ENCODE measurements at regions not wholly inside any gene's neighbourhood (a gene's known extent, or its start where the extent isn't known, plus 50 kb on each side); places are given as distances from the start of the nearest gene placed in this dataset.

DNA sequence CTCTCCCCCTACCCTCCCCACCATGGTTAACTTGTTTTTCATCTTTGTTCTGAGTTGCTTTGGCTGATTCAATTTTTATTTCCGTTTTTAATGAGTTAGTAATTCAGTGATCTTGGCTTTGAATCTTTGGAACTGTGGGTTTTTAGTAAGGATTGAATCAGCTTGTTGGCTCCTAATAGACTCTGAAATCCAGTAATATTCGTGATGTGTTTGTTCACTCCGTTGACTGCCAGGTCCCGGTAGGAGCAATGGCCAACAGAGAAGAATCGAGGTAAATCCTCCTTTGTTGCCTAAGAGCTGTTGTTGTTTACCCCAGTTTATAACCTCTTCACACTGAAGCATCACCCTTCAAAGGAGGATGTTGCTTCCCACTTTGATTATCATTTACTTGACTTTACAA, 92.7 kb downstream of the PCSK1 start:
- DNase-seq: no peak

DNA sequence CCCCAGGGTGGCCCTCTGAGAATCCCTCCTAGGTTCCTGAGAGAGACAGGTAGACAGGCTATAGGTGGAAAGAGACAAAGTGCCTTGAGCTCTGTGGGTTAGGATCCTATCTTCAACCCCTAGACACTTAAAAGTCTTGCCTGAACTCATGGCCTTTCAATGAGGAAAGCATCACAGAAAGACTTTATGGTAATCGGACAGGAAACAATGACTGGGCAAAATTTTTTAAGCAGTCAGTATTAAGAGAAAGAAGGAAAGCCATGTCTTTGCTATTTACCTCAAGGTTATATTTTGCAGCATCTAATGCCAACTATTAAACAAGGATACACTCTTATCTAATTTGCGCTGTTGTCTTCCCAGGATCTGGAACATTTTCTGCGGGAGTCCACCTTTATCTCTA, 93.2 kb downstream of the PCSK1 start:
- DNase-seq: no peak

DNA sequence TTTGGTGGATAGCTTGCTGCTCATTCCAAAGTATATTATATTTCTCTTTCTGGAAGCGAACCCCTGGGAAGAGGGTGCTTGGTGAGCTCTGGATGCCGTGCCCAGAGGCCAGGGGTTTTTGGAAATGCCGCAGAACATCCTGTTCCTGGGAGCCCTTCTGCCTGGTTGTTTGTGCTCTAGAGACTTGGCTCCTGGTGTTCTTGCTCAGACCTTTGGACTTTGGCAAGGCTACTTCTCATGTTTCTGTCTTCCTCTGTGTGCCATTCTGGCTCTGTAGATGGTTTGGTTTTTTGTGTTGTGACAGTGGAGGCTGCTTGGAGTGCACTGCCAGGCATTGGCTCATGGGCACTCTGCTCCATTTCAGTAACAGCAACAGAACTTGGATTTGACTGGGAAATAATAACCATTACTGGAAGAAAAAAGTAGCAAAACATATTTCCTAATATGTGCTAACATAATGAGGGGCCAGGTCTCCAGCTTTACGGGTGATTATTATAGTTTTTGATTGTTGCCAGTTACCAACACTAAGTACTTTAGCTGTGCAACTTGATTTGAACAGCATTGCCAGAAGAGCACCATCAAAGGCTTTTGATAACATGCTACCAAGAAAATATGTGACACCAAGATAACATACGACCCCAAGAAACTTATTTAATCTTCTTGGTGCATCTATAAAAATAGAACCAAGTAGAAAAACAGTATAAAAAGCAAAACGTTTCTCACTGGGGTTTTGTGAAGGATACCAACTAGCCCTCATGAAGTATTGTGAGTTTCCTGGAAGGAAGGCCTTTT, 94.2 kb downstream of the PCSK1 start:
- no peak for DNase-seq

DNA sequence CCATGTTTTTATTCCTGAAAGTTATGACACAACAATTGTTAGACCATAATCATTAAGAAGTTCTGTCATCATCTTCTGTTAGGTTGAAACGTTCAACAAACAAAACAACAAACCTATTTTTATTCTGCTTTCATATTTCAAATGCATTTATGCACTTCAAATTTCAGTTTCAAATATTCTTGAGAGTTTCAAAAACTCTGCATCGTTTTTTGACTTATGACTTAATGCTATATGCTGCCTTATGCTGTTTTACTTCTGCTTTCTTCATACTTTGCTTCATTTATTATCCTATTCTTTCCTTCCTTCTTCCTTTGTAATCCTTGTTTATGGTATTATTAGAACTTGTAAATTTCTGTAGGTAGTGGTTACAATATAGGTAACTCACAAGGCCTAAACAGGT, 95.0 kb downstream of the PCSK1 start:
- no peak for DNase-seq

DNA sequence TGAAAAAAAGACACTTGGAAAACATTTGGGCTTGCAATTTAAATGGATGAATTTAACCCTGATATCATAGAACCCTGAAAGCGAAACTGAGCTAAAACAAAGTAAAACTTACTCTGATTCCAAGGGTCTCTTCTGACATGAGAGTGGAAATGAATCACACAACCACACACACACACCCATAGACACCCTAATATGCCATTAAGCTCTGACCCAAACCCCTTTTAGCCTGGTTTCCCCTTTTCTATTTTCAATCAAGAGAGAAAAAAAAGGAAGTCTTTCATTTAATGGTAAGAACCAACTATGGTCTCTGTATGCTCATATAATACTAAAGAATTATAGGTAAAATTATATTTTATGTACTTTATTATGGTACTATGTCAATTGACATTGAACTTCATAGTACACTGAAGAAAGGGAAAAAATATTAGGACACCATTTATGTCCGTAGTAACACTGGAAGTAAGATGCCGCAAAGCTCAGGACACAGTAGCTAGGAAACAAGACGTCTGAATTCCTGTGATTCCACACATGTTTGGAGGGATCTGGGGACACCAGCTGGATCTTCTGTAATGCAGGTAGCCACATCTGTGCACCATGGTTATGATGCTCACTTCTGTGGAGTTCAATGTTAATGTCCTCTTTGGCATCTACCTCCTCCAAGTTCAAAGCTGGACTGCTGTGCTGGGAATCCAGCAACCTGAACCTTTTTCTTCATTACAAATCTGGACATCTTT, 95.8 kb downstream of the PCSK1 start:
- DNase-seq: no peak

DNA sequence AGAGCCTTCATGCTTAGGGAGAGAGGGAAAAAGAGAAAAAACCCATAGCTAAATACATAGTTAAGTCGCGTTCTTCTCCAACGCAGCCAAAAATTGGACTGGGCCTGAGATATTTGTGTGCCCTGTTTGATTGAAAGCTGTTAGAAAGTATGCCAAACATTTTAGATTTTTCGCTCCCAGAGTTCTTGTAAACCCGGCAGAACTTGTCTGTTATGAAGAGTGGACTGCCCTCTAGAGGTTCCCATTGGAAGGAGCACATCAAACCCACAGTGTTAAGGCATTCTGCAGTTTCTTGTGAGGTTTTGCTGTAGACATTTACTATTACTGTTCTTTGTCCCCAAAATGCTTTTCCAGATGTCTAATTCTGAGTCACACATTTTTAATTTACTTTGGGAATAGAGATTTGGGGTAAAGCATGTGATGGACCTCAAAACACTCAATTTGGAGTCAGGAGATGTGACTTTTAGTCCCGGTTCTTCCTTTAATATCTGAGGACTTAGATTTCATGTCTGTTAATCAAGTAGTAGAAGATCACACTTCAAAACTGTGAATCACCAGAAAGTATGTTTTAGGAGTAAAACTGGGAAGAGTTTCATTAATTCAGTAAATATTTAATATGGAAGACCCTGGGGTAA, 96.6 kb downstream of the PCSK1 start:
- DNase-seq: no peak

DNA sequence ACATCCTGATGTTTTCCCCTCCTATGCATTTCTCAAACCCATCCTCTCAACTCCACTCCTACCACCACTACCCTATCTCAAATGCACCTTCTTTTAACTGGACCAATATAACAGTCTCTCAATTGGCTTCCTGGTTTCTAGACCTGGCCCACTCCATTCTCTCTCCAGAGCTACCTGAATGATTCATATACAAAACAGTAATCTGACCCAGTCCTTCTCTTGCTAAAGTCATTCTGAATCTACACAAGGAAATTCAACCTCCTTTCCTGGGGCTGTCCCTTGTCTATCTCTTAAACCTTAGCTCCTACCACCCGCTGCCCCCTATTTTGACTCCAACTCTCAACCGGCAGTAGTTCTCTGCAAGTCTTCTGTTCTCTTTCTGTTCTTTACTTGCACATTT, 97.2 kb downstream of the PCSK1 start:
- DNase-seq: no peak

DNA sequence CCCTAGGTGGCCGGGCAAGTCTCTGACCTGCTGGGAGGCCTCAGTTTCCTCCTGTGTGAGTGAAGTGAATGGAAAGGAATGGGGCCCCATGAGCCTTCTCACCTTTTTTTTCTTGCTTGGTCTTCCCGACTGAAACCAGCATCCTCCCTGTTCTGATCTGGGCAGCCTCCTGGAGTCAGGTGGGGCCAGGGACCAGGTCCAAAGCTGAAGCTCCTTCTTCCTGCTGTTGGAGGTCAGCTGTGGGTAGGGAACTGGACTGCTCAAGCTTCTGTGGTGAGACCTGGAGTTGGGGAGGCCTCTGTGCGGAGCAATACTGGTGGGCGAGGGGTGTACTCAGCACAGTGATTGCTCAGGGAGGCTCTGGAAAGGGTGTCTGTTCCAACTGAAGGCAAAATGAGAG, 99.7 kb downstream of the PCSK1 start:
- DNase-seq: no peak

DNA sequence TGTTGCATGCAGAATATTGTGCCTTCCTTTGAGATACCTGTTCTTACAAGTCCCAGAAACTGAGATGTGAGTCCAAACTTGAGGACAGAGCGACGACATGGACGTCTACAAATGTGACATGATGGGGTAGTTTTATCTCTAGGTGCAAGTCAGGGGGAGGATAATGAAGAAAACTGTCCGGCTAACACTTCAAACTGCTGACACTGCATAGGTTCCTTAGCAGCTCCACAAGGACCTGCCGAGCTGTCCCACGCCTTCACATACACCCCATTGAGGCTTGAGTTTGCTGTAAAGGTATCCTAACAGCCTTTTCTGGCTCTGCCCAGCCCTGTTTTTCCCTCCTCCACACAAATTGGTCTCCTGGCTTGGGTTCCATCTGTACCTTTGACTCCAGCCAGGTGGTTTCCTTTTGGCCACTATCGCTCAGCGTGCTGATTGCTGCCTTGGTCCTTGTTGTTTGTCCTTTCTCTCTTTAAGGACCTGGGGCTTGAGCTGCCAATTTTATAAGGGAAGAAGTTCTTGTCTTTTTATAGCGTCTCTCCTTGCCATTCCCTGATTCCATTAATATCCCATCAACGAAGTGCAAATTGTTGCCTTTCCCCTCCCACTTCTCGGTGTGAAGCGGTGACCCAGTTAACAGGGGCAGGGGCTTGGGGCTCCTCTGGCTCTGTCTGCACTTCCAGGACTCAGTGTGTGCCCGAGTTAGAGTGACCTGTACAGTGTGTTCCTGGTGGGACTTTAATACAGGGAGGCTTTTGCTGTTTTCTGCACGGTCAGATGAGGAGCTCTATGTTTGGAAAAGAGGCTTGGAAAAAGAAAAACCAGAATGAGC, 100.3 kb downstream of the PCSK1 start:
- DNase-seq: no peak

DNA sequence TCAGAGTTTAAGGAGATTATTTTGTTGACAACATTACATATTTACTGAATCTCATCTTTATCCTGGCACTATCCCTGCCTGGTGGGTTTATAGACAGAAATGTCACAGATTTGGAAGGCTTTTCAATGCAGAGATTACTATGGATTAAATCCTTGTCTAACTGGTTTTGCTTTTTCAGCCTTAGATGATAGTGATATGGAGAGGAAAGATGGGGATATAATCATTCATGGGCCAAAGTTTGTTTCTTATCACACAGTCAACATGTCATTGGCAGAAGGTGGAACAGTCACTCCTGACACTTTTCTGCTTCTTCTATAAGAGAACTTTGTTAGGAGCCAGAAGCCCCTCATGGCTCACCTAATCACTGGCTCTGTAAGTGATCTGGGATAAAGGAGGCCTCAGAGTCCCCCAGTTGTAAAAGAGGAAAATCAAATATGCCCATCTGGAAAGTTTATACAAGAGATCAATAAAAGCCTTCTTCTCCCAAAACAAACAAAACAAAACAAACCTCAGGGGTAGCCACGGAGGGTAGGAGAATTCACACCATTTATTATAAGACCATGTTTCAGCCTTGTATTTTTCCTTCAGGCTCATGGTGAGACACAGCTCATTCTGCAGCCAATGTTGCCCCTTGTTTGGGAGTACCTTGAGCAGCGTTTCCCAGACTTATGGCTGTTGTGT, 101.2 kb downstream of the PCSK1 start:
- DNase-seq: no peak

DNA sequence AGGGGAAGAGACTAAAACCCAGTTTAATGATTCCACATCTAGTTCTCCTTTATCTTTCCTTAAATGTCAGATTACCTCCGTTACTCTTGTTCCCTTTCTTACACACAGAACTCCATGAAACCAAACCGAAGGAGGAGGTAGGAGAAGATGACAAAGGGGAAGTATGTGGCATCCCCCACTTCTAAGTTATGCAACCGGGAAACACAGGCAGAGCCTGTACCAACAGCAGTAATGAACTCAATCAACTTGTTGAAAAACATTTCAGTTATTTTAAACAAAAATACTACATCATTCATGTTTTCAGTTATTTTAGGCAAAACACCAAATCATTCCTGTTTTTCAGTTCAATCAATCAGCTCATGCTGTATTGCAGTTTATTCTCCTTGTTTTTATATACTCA, 101.8 kb downstream of the PCSK1 start:
- DNase-seq: no peak

DNA sequence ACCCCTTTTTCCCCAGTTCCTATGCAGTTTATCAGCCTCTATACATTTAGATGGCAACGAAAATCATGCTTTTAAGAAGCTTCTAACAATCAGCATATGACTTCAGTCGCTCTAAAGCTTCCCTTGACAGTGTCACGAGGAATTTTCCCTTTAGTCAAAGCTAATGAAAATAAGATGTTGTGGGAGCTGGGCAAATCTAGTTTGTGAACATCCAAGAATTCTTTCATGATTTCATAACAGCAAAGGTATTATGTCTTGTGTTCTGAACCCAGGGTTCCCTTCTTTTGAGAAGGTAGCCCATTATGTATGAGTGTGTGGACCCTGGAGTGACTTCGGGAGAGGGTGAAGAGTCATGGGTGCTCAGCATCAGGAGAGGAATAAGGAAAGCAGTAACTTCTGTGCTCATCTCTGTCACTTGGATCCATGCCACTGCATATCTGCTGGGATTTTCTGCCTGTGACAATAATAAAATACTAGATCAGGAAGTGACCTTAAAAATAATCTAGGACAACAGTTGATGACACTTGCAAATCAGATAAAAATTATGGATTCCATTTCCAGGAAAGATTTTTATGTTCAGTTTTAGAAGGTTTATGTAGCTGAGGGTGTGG, 102.4 kb downstream of the PCSK1 start:
- no peak for DNase-seq

DNA sequence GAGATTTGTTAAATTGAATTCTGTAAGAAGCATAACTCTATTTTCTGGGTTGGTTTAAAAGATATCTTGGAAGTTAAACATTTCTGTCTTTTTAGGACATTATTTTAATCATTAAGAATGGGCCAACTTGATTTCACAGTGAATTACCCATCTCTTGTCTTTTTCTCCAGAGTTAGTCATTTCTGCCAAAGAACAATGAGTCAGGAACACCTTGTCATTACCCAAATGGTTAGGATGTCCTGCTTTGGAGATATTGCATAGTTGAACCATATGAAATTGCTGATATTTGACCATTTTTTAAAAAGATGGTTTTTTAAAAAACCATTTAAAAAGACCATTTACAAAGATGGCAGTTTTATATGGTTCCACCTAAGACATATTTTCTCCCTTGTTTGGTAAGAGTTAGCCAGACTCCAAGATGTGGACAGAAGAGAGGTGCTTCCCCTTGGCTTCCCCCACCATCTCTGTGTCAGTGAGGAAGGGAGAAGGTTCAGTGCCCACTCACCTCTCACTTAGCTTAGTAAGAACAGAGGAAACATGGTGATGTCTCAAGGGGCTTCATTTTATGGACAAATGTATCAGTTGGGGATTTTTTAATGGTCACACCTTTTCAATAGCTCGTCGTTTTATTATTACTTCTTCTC, 103.0 kb downstream of the PCSK1 start:
- no peak for DNase-seq

DNA sequence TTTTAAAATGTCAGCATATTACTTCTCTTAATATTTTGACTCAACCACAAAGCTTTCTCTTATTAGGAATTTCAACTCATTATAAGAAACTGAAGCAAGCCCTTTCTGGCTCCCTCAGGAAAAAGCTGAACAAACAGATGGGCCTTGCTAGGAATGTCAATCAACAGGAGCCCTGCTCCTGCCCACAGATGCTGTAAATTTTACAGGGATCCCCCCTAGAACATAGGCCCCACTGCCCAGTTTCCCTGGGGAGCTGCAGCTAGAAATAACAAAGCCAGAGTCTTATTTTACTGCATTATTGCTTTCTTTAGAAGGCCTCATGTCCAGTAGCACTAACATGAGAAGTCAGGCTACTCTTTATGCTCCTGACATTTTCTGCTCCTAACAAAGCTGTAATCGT, 103.8 kb downstream of the PCSK1 start:
- DNase-seq: no peak

DNA sequence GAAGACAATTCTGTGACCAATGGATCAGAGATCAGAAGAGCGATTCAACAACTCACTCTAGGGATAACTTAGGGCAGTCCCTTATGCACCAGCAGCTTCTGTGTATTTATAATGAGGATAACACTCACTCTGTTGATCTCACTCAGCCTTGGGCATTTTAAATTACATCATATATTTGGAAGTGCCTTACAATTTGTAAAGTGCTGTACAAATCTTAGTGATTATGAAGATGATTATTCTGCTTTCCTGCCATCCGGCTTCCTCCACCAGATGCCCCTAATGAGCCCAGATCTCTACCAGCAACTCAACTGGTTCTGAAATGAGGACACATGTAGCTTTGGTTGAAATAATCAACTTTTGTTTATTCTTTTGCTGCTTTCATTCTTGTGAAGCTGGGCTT, 105.3 kb downstream of the PCSK1 start:
- no peak for DNase-seq

DNA sequence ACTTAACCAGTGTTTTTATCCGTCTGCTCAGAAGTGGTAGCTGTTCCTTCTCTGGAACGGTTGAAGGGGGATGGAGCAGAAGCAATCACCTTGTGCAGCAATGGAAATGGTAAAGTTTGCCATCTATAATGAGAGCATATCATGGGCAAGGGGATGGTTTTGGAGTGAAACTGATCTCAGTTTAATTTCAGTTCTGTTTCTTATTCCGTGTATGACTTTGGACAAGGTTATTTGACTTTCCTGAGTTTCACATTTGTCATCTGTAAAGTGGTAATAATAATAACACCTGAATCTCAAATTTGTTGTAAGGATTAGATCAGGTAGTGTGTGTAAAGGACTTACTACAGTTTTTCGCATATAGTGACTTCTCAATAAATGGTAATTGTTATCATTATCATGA, 106.1 kb downstream of the PCSK1 start:
- DNase-seq: no peak

DNA sequence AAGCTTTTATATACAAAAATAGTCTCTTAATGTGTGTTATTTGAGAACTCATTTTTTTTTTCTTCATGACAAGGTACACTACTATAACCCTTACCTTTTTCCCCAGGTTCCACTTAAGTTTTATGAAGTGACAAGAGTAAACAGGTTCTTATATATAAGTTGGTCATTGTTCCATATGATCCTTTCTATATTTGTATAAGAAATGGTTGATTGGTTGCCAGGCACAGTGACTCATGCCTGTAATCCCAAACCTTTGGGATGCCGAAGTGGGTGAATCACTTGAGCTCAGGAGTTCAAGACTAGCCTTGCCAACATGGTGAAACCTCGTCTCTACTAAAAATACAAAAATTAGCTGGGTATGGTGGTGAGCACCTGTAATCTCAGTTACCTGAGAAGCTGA, 108.3 kb downstream of the PCSK1 start:
- no peak for DNase-seq

DNA sequence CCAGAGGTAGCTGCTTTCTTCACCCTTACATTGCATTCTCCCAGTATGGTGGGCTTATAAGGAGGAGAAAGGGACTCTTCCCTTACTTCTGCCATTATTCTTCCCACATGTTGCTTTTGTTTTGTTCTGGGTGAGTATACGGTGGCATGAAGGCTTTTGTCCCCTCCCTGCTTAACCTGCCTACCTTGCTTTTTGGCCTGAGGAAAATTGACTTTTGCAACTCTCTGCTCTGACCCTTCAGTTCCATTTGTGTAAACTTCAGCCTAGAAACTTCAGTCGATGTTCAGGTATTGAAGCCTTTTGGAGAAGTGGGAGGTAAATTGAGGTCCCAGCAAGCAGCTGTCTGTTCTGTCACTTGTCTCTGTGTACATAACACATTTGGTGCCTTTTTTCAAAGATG, 110.2 kb downstream of the PCSK1 start:
- DNase-seq: no peak

DNA sequence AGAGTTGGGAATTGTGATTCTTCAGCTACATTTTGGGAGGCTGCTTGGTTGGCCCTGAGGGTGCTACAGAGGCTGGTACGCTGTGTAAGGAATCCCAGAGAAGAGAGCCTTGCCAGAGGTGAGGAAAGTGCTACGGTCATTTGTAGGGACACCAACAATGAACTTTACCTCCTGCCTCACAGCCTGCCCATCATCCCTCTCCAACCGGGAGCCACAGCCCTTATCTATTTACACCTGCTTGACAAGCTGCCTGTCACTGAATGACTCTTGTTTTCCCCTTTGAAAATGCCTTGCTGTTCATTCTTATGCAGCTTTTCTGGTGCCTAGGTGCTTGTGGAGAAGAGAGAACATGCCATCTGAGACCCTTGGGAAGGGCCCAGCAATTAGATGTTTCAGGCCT, 110.8 kb downstream of the PCSK1 start:
- DNase-seq: no peak

DNA sequence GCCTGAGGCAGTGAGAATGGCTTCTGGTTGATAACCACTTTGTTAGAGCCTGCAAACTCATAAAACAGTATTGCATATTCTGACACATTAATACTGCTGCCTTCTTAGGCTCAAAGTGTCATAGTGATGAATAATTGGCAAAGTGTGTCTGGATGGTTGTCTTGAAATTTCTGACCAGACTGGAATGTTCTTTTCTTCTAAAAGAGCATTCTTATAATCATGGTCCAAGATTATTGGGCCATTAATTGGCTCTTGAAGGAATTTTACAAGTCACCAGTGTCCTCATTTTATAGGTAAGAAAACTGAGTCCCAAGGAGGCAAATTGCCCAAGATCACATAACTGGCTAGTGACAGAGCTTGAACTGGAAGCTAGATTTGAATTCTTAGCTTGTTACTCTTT, 111.7 kb downstream of the PCSK1 start:
- no peak for DNase-seq

DNA sequence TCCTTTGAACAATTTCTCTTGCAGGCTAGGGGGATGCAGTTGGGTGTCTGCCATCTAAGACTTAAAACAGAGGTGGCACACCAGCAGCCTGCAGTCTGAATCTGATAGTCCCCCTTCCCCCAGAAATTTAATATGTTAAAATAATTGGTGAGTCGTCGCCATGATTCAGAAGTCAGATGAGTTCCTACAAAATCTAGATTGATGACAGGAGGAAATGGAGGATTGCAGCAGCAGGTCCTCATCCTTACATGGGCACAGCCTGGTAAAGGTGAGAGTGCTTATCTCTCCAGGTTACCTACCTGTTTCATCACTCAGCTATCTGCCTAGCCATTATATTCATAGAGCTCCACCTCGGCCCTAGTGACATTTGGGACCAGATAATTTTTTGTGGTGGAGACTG, 112.3 kb downstream of the PCSK1 start:
- no peak for DNase-seq
